ENCODE measurements at regions not wholly inside any gene's neighbourhood (a gene's known extent, or its start where the extent isn't known, plus 50 kb on each side); places are given as distances from the start of the nearest gene placed in this dataset.
"Not testable (repeated sequence)": the region's sequence is repeated elsewhere in the genome, so short reads cannot be mapped to it uniquely, and the experiment has no call there.

GRCh38 chr17:52686140-52686539, 527.6 kb upstream of the CA10 start:
- no peak for DNase-seq

- peak; percentile 56 for DNase-seq
Measured at GRCh38 chr17:52681480-52681879, 523.0 kb upstream of the CA10 start.

GRCh38 chr17:52678211-52678610, 519.7 kb upstream of the CA10 start:
- no peak for DNase-seq

DNA sequence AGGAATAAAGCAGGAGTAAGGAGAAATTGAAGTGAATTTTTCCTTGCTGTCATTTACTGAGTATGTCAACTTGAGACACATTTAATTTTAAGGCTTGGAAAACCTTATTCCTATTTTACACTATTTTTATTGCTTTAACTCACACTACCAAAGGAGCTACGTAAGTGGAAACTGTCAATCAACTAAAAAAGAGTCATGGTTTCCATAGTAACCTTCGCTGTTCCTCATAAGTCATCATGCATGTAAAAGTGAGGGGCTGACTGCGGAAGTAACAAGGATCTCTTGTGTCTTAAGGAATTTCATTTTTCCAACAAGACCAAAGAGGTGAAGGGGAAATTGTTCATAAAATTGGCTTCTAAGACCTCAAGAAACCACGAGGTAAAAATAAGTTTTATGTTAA, 516.2 kb upstream of the CA10 start:
- DNase-seq: no peak

- DNase-seq: no peak
Measured at GRCh38 chr17:52673791-52674190, 515.3 kb upstream of the CA10 start.

DNA sequence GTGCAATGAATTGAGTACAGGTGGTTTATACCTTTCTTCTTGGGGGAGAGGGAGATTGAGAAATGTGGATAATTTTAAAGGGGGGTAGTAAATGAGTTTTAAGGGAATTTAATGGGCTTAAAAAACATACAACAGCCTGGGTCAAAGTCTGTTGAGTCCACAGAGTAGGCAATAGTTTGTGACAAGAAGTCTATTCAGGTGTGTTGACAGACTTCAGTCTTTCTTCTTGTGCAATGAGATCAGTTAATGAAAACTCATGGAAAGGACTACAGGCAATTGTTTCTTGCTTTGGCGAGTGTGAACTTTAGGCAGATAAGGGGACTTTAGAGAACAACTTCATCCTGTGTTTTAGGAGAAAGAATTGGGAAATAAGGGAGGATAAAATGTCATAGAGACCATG, 507.8 kb upstream of the CA10 start:
- no peak for DNase-seq

DNA sequence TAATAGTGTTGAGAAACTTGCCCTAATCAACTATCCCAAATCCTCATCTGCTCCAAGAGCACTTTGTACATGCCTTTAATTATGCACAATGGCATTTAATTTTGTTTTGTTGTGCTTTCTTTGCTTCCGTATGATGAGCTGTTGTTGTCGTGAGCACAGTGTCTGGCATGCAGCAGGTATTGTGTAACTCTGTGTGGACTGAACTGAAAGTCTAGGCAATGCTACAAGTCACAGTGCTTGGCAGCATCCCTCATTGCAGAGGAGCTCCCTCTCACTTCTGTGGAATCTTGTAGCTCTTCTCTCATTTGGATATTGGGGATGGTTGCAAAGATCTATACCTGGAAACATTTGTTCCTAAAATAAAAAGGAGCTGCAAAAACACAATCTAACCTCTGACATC, 502.2 kb upstream of the CA10 start:
- no peak for DNase-seq

DNA sequence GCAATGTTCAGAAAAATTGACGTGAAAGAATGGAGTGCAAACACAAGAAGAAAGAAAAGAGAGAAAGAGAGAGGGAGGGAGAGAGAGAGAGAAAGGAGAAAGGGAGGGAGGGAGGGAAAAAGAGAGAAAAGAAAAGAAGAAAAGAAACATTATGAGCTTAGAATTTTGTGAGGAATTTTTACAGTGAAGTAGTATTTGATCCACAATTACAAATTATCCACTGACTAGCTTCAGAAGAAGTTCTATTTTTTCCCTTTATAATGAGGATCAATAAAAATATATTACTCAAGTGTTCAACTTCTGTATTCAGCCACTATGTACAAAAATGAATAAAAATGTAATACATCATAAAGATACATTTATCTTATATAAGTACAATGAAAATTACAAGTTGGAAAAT, 494.5 kb upstream of the CA10 start:
- DNase-seq: no peak

DNA sequence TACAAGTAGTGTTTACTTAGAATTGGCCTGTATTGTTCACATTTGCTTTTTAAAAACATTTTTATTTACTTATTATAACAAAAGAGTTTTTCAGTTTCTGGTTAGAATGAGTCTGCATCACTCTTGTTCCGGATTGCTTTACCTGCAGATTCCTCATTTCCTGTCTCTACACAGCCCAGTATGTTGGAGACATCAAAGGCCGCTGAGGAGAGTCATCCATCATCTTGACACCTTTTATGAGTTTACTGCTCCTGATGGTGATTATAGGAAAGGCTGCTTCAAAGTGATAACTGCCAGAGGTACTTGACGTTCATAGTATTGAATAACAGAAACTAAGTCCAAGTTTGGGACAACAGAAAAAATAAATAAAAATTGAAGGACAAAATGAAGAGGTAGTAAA, 490.5 kb upstream of the CA10 start:
- DNase-seq: no peak

DNA sequence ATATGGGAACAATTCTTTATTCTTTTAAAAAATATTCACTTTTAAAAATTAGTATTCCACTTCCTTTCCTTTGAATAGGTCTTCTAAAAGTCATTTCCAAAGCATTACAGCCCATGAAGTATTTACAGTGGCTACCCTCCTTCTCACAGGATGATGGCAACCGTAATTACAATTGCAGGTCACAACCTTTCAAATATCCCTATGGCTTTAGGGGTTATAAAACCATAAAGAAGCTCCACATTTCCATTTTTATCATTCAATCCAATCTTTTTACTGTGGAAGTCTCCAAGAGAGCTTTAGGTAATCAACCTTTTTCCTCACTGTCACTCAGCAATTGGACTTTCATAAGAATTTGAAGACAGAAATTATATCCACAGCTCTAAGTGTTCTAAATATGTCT, 488.9 kb upstream of the CA10 start:
- DNase-seq: no peak

GRCh38 chr17:52636443-52636842, 477.9 kb upstream of the CA10 start:
- no peak for DNase-seq

GRCh38 chr17:52606590-52606989, 448.1 kb upstream of the CA10 start:
- no peak for DNase-seq

- no peak for DNase-seq
Measured at GRCh38 chr17:52606098-52606497, 447.6 kb upstream of the CA10 start.

DNA sequence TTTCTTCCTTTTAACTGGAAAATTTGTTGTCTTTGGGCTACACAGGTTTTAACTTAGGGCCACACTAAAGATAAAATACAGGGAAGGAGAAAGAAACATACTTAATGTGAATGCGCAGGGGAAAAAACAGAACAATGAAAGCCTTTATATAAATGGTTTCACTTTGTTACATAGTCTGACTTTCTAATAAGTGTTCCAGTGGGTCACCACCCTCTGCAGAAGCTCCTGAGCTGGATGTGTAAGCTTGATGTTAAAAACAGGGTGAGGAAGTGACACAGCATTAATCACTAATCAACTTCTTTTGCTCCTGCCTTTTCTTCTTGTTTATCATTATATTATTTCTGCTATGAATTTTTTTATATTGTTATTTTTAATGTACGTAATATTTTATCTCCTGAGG, 445.6 kb upstream of the CA10 start:
- DNase-seq: no peak

DNA sequence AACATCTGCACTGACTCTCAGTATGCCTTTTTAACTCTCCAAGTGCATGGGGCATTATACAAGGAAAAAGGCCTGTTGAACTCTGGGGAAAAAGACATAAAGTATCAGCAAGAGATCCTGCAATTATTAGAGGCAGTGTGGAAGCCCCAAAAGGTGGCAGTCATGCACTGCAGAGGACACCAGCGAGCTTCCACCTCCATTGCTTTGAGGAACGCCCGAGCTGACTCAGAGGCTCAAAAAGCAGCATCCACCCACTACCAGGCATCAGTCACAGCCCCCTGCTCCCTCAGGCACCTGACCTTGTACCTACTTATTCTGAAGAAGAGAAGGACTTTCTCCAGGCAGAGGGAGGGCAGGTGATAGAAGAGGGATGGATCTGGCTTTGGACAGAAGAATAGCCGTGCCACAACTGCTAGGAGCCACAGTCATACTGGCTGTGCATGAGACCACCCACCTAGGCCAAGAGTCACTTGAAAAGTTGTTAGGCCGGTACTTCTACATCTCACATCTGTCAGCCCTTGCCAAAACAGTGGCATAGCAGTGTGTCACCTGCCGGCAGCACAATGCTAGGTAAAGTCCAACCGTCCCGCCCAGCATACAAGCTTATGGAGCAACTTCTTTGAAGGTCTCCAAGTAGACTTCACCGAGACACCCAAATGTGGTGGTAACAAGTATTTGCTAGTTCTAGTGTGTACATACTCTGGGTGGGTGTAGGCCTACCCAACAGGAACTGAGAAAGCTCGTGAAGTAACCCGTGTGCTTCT, 439.1 kb upstream of the CA10 start:
- not testable (repeated sequence) for DNase-seq

GRCh38 chr17:52594516-52594915, 436.0 kb upstream of the CA10 start:
- DNase-seq: no peak

DNA sequence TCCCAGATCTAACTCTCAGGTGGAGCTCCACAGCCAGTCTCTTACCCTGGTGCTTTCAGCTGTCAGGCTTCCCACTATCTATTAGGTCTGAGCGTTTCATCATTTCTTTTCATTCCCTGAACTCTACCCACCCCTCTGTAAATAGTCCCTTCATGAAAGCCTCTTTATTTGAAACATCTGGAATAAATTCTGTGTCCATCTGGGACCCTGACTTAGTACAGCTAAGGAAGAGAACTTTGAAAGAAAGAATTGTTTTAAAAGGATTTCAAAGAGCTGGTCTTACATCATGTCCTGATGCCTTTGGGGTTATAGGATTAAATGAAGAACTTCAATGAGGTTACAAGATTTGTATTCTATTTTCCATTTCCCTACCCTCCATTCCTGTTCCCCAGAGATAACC, 388.5 kb upstream of the CA10 start:
- no peak for DNase-seq

GRCh38 chr17:52546493-52546892, 388.0 kb upstream of the CA10 start:
- no peak for DNase-seq

DNA sequence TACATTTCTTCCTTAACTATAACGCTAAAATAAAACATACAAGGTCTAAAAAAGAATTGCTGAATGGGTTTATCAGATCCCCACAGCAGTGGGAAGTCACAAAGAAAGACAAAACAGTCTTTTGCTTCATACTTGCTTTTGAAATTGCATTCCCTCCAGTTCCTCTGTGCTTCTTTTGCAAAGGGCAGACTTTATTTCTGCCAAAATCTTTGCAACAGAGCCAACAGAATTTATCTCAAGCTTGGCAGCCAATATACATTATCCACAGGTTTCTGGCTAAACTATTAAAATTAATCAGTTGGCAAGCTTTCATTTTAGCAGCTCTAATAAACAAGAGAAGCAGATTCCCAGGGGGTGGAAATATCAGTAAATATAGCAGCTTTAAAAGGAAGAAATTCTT, 378.9 kb upstream of the CA10 start:
- no peak for DNase-seq

DNA sequence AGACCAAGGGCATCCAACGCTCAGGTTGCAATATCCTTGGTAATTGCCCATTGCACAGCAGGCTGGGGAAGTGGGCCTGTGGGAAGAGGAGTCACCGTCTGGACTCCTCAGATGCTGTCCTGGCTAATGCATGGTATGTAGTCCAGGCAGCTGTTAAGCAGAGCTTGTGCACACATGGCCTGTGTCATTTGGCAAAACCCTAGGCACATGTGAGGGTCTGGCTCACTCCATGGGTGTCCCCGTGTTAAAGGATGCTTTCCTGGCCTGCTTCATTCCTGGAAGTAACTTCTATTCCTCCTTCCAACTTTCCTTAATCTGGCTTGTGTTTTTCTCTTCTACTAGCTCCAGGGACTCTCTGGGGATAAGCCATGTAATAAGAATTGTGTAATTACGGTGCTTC, 378.0 kb upstream of the CA10 start:
- no peak for DNase-seq

GRCh38 chr17:52532373-52532772, 373.9 kb upstream of the CA10 start:
- no peak for DNase-seq

GRCh38 chr17:52524096-52524637, 365.7 kb upstream of the CA10 start:
- DNase-seq: no peak

- DNase-seq: no peak
Measured at GRCh38 chr17:52517176-52517575, 358.7 kb upstream of the CA10 start.

DNA sequence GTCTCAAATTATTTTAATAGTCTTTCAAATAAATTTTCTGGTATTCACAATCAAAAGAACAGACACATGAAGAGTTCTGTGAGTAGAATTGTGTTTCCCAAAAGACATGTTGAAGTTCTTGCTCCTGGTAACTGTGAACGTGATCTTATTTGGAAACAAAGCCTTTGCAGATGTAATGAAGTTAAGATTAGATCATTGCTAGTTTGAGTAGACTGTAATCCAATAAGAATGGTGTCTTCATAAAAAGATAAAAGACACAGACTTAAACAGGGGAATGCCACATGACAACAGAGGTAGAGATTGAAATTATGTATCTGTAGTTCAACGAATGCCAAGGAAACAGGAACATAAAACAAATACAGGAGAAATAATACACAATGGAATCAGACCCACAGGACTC, 357.4 kb upstream of the CA10 start:
- DNase-seq: no peak

DNA sequence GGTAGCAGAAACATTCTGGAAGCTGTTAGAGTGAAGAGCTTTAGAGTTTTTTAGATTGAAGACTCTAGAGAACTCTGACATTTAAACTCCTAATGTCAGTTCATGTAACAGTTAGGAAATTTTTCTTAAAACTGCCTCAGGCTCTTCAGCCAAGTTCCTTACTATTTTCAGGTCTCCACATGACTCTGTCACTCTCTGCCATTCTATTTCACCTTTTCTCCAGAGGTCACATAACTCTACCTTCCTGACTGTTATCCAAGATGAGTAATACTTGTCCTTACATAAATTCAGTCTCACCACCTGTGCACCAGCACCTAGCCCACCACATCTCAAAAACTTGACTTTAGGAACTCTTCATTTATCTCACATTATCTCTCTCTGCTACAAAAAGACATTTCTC, 347.1 kb upstream of the CA10 start:
- no peak for DNase-seq

Data from NCI-H1092 treated with DMSO at 0.1 percent for 48 hours (cell line).